Retinal pigment epithelial cell (primary cell): ENCODE measurements at regions not wholly inside any gene's neighbourhood (a gene's known extent, or its start where the extent isn't known, plus 50 kb on each side); places are given as distances from the start of the nearest gene placed in this dataset.

Experiments
- DNase-seq: peaks from one replicate; pipeline ENCODE4 v3.0.0-alpha.2; 2010; ENCODE audit warnings: low read depth
- H3K4me3 ChIP-seq: 2 replicates; pipeline ENCODE4 v1.5.1; 2011; ENCODE audit warnings: mild to moderate bottlenecking, low read length, control low read depth, moderate library complexity
- TF ChIP-seq, protein P1 (sequence below): conservative IDR thresholded peaks from 2 replicates; pipeline ENCODE4 v1.5.1; 2011; ENCODE audit warnings: low read depth, low read length, control low read depth, inconsistent platforms

- TF ChIP-seq, protein P1, sequence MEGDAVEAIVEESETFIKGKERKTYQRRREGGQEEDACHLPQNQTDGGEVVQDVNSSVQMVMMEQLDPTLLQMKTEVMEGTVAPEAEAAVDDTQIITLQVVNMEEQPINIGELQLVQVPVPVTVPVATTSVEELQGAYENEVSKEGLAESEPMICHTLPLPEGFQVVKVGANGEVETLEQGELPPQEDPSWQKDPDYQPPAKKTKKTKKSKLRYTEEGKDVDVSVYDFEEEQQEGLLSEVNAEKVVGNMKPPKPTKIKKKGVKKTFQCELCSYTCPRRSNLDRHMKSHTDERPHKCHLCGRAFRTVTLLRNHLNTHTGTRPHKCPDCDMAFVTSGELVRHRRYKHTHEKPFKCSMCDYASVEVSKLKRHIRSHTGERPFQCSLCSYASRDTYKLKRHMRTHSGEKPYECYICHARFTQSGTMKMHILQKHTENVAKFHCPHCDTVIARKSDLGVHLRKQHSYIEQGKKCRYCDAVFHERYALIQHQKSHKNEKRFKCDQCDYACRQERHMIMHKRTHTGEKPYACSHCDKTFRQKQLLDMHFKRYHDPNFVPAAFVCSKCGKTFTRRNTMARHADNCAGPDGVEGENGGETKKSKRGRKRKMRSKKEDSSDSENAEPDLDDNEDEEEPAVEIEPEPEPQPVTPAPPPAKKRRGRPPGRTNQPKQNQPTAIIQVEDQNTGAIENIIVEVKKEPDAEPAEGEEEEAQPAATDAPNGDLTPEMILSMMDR = no peak
- no peak overlapping the region for H3K4me3 ChIP-seq
- no peak for DNase-seq
These were observed 118.0 kb upstream of the MAN1A1 start for GRCh38 chr6:119467488-119468081.

DNA sequence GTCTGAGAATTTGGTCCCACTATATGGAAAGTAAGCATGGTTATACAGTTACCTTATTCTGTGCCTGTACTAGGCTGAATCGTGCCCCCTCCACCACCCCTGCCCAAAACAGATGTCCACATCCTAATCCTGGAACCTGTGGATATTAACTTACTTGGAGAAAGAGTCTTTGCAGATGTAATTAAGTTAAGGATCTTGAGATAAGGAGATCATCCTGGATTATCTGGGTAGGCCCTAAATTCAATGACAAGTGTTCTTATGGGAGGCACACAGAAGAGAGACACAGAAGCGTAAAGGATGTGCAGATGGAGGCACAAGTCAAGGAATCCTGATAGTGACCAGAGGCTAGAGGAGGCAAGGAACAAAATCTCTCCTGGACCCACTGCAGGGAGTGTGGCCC lies 116.7 kb upstream of the MAN1A1 start:
- no peak for DNase-seq
- no peak overlapping the region for H3K4me3 ChIP-seq
- TF ChIP-seq, protein P1 = no peak

DNA sequence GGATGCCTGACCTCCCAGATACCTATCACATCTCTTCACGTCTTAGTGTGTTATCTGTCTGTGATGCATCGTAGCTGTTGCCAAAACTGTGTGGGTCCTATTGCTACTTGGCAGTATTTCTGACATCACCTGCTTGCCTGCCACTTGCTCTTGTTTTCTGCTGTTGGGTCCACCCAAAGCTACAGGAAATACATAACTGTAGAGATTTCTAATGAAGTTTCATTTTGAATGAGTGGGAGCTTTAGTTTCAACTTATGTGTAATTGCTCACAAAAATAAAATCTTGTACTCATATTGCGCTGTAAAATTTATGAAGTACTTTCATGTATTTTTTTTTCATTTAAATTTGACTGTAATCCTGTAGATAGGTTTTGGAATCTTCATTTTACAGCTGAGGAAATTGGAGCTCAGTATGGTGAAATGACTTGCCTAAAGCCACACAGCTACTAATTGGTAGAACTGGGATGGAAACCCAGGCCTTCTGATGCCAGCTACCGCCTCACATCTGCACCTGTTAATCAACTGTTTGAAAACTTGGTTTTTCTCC lies 113.6 kb upstream of the MAN1A1 start:
- TF ChIP-seq, protein P1 = no peak
- H3K4me3 ChIP-seq = no peak overlapping the region
- no peak for DNase-seq

DNA sequence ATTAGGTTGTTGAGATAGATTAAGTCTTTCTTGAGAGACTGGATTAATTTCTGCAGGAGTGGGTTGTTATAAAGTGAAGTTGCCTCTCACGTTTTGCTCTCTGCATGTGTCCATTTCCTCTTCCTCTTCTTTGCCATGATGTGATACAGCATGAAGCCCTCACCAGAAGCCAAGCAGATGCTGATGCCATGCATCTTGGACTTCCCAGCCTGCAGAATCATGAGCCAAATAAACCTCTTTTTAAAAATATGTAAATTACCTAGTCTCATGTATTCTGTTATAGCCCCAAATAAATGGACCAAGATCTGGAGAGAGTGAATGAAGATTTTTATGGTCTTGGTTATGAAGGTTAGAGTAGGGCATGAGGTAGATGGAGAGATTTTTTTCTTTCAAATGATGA lies 111.6 kb upstream of the MAN1A1 start:
- H3K4me3 ChIP-seq = no peak overlapping the region
- TF ChIP-seq, protein P1 = no peak
- DNase-seq = no peak

GRCh38 chr6:119459207-119459974 lies 109.8 kb upstream of the MAN1A1 start:
- H3K4me3 ChIP-seq = no peak overlapping the region
- no peak for DNase-seq
- TF ChIP-seq, protein P1 = no peak

DNA sequence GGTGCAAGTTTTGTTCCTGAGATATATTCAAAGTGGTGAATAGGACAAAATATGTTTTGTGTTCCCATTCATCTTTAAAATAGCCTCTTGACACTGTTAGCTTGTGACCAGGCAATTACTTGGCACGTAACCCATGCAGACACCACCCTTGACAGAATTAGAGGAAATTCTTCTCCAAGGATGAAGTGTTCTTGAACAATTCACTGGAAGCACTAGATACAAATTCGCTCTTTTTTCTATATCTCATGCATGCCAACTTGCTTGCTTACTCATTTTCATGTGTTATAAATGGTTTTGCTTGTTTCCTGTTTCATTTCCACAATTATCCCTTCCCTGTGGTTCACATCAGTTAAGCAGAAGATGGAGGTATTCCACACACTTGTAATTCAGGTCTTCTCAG lies 105.2 kb upstream of the MAN1A1 start:
- no peak overlapping the region for H3K4me3 ChIP-seq
- TF ChIP-seq, protein P1 = no peak
- no peak for DNase-seq
